RWPE2 (cell line): ENCODE measurements at regions not wholly inside any gene's neighbourhood (a gene's known extent, or its start where the extent isn't known, plus 50 kb on each side); places are given as distances from the start of the nearest gene placed in this dataset.

Experiments
- ATAC-seq: fragments of 200-7000 bp; cut with Tn5 transposase; 3 replicates; pipeline ENCODE4 v1.9.1; 2021; ENCODE audit warnings: low read depth
- DNase-seq: peaks from one replicate; pipeline ENCODE4 v3.0.0-alpha.2; 2020; ENCODE audit warnings: low spot score
- H3K27ac ChIP-seq: fragments of 450-650 bp; 2 replicates; pipeline ENCODE4 v1.5.1; 2017; ENCODE audit warnings: mild to moderate bottlenecking; ENCODE audit not compliant: poor library complexity, severe bottlenecking
- H3K27me3 ChIP-seq: fragments of 250-450 bp; sonication (Bioruptor Pico); 2 replicates; pipeline ENCODE4 v1.5.1; 2021; ENCODE audit warnings: mild to moderate bottlenecking, moderate library complexity; ENCODE audit not compliant: insufficient read depth, poor library complexity, severe bottlenecking
- H3K36me3 ChIP-seq: fragments of 250-450 bp; sonication (Bioruptor Pico); 2 replicates; pipeline ENCODE4 v1.5.1; 2020; ENCODE audit warnings: low read depth, mild to moderate bottlenecking, moderate library complexity
- H3K4me1 ChIP-seq: fragments of 250-450 bp; sonication (Bioruptor Pico); 2 replicates; pipeline ENCODE4 v1.5.1; 2021; ENCODE audit warnings: mild to moderate bottlenecking, moderate library complexity; ENCODE audit not compliant: insufficient read depth, poor library complexity, severe bottlenecking
- H3K4me3 ChIP-seq: fragments of 250-450 bp; sonication (Bioruptor Pico); 2 replicates; pipeline ENCODE4 v1.5.1; 2021; ENCODE audit warnings: mild to moderate bottlenecking, moderate library complexity; ENCODE audit not compliant: severe bottlenecking
- H3K9me3 ChIP-seq: fragments of 250-450 bp; sonication (Bioruptor Pico); 2 replicates; pipeline ENCODE4 v1.5.1; 2021; ENCODE audit warnings: mild to moderate bottlenecking, moderate library complexity; ENCODE audit not compliant: severe bottlenecking
- CTCF ChIP-seq: fragments of 450-650 bp; IDR thresholded peaks from one replicate; pipeline ENCODE4 v1.5.1; 2017; ENCODE audit warnings: mild to moderate bottlenecking, moderate library complexity; ENCODE audit not compliant: poor library complexity, severe bottlenecking

- no peaks in the 10 kb centered on the region for H3K4me1 ChIP-seq
- no peaks in the 10 kb centered on the region for H3K9me3 ChIP-seq
- H3K4me3 ChIP-seq, result no peak overlapping the region
- H3K27me3 ChIP-seq, result no peaks in the 10 kb centered on the region
- TF ChIP-seq CTCF, result no peak
- ATAC-seq, result no peak
- H3K36me3 ChIP-seq, result no peaks in the 10 kb centered on the region
- no peak for DNase-seq
- no peak overlapping the region for H3K27ac ChIP-seq
Observed at GRCh38 chr2:142545036-142545435, 332.4 kb upstream of the KYNU start.

- TF ChIP-seq CTCF, result no peak
- no peaks in the 10 kb centered on the region for H3K9me3 ChIP-seq
- no peaks in the 10 kb centered on the region for H3K4me1 ChIP-seq
- no peaks in the 10 kb centered on the region for H3K36me3 ChIP-seq
- ATAC-seq, result no peak
- no peak overlapping the region for H3K4me3 ChIP-seq
- no peak for DNase-seq
- H3K27ac ChIP-seq, result no peak overlapping the region
- no peaks in the 10 kb centered on the region for H3K27me3 ChIP-seq
Observed at GRCh38 chr2:142544173-142544572, 333.3 kb upstream of the KYNU start.

DNA sequence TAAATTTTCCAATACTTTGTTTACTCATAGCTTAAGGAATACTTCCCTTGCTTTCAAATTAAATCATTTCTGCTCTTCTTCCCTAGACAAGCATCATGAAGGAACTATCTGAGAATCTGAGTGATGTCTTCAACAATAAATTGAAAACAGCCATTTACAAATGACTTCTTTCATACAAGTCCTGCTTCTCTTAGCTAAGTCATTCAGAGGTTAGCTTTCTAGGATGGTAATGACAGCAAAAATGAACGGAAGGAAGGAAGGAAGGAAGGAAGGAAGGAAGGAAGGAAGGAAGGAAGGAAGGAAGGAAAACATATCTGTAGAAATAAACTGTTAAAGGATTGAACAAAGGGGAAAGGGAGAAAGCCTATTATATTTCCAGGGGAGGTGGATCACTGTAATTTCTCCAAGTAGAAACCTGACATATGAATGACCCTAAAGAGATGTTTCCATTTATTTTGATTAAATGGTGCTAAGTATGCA, 335.0 kb upstream of the KYNU start:
- H3K4me1 ChIP-seq, result no peaks in the 10 kb centered on the region
- no peak overlapping the region for H3K27ac ChIP-seq
- H3K27me3 ChIP-seq, result no peaks in the 10 kb centered on the region
- DNase-seq (no peak), ATAC-seq (no peak)
- no peaks in the 10 kb centered on the region for H3K9me3 ChIP-seq
- no peak for TF ChIP-seq CTCF
- H3K36me3 ChIP-seq, result no peaks in the 10 kb centered on the region
- no peak overlapping the region for H3K4me3 ChIP-seq

GRCh38 chr2:142536966-142537365, 340.5 kb upstream of the KYNU start:
- DNase-seq, result no peak
- no peaks in the 10 kb centered on the region for H3K4me1 ChIP-seq
- no peak for ATAC-seq
- no peak for TF ChIP-seq CTCF
- H3K27ac ChIP-seq, result no peak overlapping the region
- no peaks in the 10 kb centered on the region for H3K9me3 ChIP-seq
- H3K4me3 ChIP-seq, result no peak overlapping the region
- no peaks in the 10 kb centered on the region for H3K36me3 ChIP-seq
- no peaks in the 10 kb centered on the region for H3K27me3 ChIP-seq

GRCh38 chr2:142536492-142536891, 341.0 kb upstream of the KYNU start:
- ATAC-seq (no peak), DNase-seq (no peak)
- no peak overlapping the region for H3K4me3 ChIP-seq

More at GRCh38 chr2:142536492-142536891, 341.0 kb upstream of the KYNU start:
- no peak overlapping the region for H3K27ac ChIP-seq
- H3K4me1 ChIP-seq, result no peaks in the 10 kb centered on the region
- TF ChIP-seq CTCF, result no peak
- H3K27me3 ChIP-seq, result no peaks in the 10 kb centered on the region
- H3K36me3 ChIP-seq, result no peaks in the 10 kb centered on the region
- H3K9me3 ChIP-seq, result no peaks in the 10 kb centered on the region
